ENCODE measurements at regions not wholly inside any gene's neighbourhood (a gene's known extent, or its start where the extent isn't known, plus 50 kb on each side); places are given as distances from the start of the nearest gene placed in this dataset.

DNA sequence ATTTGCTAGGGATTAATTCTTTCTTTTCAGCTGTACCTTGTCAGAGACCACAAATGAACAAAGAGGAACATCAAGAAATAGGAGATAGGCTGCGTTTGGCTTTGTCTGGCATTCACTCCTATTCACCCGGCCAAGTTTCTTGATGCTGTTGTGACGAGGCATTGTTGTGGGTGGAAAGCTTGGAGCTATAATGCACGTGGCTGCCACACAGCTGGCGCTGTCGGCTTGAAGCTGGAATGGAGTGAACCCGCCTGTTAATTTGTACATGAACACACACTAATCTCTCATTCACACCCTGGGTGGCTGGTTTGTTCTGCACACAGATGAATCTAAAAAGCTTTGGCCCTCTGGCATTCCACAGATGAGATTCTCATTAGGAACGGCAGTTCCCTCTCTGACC, 274.9 kb upstream of the GYPC start:
- TF ChIP-seq, protein P1, sequence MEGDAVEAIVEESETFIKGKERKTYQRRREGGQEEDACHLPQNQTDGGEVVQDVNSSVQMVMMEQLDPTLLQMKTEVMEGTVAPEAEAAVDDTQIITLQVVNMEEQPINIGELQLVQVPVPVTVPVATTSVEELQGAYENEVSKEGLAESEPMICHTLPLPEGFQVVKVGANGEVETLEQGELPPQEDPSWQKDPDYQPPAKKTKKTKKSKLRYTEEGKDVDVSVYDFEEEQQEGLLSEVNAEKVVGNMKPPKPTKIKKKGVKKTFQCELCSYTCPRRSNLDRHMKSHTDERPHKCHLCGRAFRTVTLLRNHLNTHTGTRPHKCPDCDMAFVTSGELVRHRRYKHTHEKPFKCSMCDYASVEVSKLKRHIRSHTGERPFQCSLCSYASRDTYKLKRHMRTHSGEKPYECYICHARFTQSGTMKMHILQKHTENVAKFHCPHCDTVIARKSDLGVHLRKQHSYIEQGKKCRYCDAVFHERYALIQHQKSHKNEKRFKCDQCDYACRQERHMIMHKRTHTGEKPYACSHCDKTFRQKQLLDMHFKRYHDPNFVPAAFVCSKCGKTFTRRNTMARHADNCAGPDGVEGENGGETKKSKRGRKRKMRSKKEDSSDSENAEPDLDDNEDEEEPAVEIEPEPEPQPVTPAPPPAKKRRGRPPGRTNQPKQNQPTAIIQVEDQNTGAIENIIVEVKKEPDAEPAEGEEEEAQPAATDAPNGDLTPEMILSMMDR (IDR thresholded peaks at IDR 0.05; ENCODE audit: low read depth, low read length) = no peak
- DNase-seq (ENCODE audit: low read depth in 2 of 2) = no peak
- no peak overlapping the region for H3K4me3 ChIP-seq (replicated peaks in 1 of 2; ENCODE audit: low read depth in 2 of 2, low read length in 2 of 2)

DNA sequence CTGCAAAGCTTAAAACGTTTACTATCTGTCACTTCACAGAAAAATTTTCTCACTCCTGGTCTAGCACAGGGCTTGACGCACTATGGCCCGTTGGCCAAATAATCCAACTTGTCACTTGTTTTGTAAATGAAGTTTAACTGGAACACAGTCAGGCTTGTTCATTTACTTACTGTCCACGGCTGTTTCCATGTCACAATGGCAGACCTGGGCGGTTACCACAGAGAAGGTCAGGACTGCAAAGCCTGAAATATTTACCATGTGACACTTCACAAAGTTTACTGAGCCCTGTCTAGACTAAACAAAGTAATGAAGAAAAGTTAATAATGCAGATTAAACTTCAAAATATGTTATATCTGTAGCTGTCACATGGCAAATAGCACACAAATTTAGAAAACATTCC, 273.0 kb upstream of the GYPC start:
- DNase-seq (ENCODE audit: low read depth in 2 of 2) = no peak
- TF ChIP-seq, protein P1 (IDR thresholded peaks at IDR 0.05; ENCODE audit: low read depth, low read length) = no peak
- no peak overlapping the region for H3K4me3 ChIP-seq (replicated peaks in 1 of 2; ENCODE audit: low read depth in 2 of 2, low read length in 2 of 2)

DNA sequence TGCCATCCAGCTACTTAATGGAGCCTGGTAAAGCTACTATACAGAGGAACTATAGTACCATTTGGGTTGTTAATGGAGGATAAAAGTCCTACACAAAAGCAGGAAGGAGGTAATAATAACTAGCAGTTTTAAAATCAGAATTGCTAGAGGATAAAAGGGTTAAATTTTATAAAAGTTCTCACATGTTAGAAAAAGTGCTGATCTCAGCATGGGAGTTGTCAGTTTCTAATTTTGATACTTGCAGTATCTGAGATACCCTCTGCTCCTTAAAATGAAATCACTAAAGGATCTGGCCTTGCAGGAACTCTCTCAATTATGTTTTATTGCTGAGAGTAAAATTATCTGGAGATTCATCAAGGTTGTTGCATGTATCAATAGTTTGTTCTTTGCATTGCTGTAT, 272.2 kb upstream of the GYPC start:
- H3K4me3 ChIP-seq (replicated peaks in 1 of 2; ENCODE audit: low read depth in 2 of 2, low read length in 2 of 2) = no peak overlapping the region
- TF ChIP-seq, protein P1 (IDR thresholded peaks at IDR 0.05; ENCODE audit: low read depth, low read length) = no peak
- DNase-seq (ENCODE audit: low read depth in 2 of 2) = no peak

DNA sequence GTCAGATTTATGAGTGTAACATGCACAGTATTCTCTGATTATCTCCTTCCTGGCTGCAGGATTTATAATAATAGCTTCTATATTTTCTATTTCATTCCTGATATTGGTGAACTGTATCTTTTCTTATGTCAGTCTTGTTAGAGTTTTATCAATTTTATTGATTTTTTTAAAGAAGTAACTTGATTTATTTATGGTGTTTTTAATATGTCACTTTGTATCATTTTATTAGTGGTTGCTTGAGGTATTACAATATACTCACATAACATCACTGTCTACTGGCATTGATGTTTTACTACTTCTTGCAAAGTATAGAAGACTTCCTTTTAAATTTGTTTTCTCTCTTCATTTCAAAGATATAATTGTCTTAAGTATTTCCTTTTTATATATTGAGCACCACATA, 270.5 kb upstream of the GYPC start:
- TF ChIP-seq, protein P1 (IDR thresholded peaks at IDR 0.05; ENCODE audit: low read depth, low read length) = no peak
- no peak overlapping the region for H3K4me3 ChIP-seq (replicated peaks in 1 of 2; ENCODE audit: low read depth in 2 of 2, low read length in 2 of 2)
- no peak for DNase-seq (ENCODE audit: low read depth in 2 of 2)

DNA sequence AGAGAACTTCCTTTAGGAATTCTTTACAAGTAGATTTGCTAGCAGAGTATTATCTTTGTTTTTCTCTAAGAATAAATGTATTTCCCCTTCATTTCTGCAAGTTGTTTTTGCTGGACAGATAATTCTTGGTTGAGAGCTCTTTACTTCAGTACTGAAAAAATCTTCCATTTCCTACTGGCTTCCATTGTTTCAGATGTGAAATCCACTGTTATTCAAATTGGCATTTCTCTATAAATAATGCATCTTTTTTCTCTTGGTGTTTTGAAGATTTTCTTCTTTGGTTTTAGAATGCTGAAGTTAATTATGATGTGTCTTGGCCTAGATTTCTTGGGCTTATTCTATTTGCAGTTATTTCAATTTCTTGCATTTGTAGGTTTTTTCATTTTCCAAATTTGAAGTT, 270.0 kb upstream of the GYPC start:
- DNase-seq (ENCODE audit: low read depth in 2 of 2) = no peak
- H3K4me3 ChIP-seq (replicated peaks in 1 of 2; ENCODE audit: low read depth in 2 of 2, low read length in 2 of 2) = no peak overlapping the region
- TF ChIP-seq, protein P1 (IDR thresholded peaks at IDR 0.05; ENCODE audit: low read depth, low read length) = no peak

DNA sequence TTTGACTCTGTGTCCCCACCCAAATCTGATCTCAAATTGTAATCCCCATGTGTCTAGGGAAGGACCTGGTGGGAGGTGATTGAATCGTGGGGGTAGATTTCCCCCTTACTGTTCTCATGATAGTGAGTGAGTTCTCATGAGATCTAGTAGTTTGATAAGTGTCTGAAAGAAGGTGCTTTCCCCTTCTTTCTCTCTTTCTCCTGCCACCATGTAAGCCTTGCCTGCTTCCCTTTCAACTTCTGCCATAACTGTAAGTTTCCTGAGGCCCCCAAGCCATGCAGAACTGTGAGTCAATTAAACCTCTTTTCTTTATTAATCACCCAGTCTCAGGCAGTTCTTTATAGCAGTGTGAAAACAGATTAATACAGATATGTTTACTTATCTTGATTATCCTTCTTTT, 266.5 kb upstream of the GYPC start:
- TF ChIP-seq, protein P1 (IDR thresholded peaks at IDR 0.05; ENCODE audit: low read depth, low read length) = no peak
- H3K4me3 ChIP-seq (replicated peaks in 1 of 2; ENCODE audit: low read depth in 2 of 2, low read length in 2 of 2) = no peak overlapping the region
- DNase-seq (ENCODE audit: low read depth in 2 of 2) = no peak

DNA sequence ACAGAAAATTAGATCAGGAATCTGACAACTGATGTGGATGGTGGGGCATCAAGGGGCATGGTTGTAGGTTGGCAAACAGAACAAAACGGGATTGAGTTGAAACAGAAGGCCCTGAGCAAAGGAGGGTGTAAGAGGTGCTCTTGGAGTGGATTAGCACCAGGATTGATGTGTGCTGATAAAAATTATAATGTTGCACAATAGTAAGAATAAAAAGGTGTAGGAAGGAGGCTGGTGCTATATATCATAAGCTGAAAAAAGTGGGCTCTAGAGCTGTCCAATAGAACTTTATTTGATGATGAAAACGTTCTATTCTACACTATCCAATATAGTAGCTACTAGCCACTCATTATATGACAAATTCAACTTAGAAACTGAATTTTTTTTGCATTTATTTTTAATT, 263.1 kb upstream of the GYPC start:
- TF ChIP-seq, protein P1 (IDR thresholded peaks at IDR 0.05; ENCODE audit: low read depth, low read length) = no peak
- H3K4me3 ChIP-seq (replicated peaks in 1 of 2; ENCODE audit: low read depth in 2 of 2, low read length in 2 of 2) = no peak overlapping the region

More for the DNA sequence above, 263.1 kb upstream of the GYPC start:
- DNase-seq (ENCODE audit: low read depth in 2 of 2) = no peak
